ENCODE measurements at regions not wholly inside any gene's neighbourhood (a gene's known extent, or its start where the extent isn't known, plus 50 kb on each side); places are given as distances from the start of the nearest gene placed in this dataset.

- H3K27ac Mint-ChIP-seq: no peak overlapping the region
- Histone ChIP-seq H2BK15ac (ENCODE audit: low read depth, low read length) (no peak overlapping the region), H3K23me2 (ENCODE audit: insufficient read length, low read depth, low read length, poor library complexity, severe bottlenecking) (no peaks in the 10 kb centered on the region), H4K5ac (ENCODE audit: insufficient read length, low read depth, low read length) (no peak overlapping the region), H2AK5ac (ENCODE audit: insufficient read length, low read length) (no peak overlapping the region), H2AFZ (ENCODE audit: low read length) (no peak overlapping the region), H3K4me1 (ENCODE audit: insufficient read depth, low read length) (peaks cover 6% of the 10 kb centered on the region; the same call in 1 of the 2 replicates), H3K18ac (ENCODE audit: insufficient read length, low read depth, low read length) (no peak overlapping the region), H2BK5ac (ENCODE audit: insufficient read length, low read length) (no peak overlapping the region), H3K23ac (ENCODE audit: insufficient read length, low read depth, low read length) (no peak overlapping the region), H2BK20ac (ENCODE audit: low read depth, low read length, poor library complexity, severe bottlenecking) (no peak overlapping the region), H3K27me3 (ENCODE audit: insufficient read depth, low read length) (no peaks in the 10 kb centered on the region), H2BK120ac (ENCODE audit: low read depth, low read length, poor library complexity, severe bottlenecking) (no peak overlapping the region), H3K27ac (ENCODE audit: insufficient read length, low read depth, low read length) (no peak overlapping the region), H3K79me2 (ENCODE audit: insufficient read depth, low read length) (no peaks in the 10 kb centered on the region), H4K91ac (ENCODE audit: insufficient read length, low read depth, low read length) (no peak overlapping the region), H3K79me1 (ENCODE audit: insufficient read depth, low read depth, low read length, poor library complexity, severe bottlenecking) (no peaks in the 10 kb centered on the region), H4K20me1 (ENCODE audit: control insufficient read depth, insufficient read depth, insufficient read length) (no peaks in the 10 kb centered on the region), H3T11ph (ENCODE audit: low read length) (no peak overlapping the region), H3K4me2 (ENCODE audit: insufficient read depth, insufficient read length, low read length) (no peak overlapping the region), H4K8ac (replicated peaks; ENCODE audit: insufficient read length, low read depth, low read length) (no peak overlapping the region), H3K9ac (ENCODE audit: extremely low read depth, insufficient read length, low read length) (no peak overlapping the region), H3K9me3 (ENCODE audit: control insufficient read depth, low read depth, low read length) (no peaks in the 10 kb centered on the region), H3K4ac (ENCODE audit: low read depth, low read length) (no peak overlapping the region), H3K56ac (ENCODE audit: insufficient read length, low read depth, low read length) (no peak overlapping the region), H2BK12ac (ENCODE audit: insufficient read length, low read depth, low read length) (no peak overlapping the region), H3K14ac (ENCODE audit: insufficient read depth, low read length) (no peak overlapping the region)
- DNase-seq: no peak
- peaks cover 15 to 37% of the 10 kb centered on the region in 2 experiments for H3K4me1 Mint-ChIP-seq
- H3K9me3 Mint-ChIP-seq: no peaks in the 10 kb centered on the region
- H3K36me3 Mint-ChIP-seq (ENCODE audit: insufficient read depth in 1 of 3, low read depth in 3 of 3): no peaks in the 10 kb centered on the region
- no peak overlapping the region for H3K4me3 Mint-ChIP-seq
- peaks cover 1% of the 10 kb centered on the region; the same call in 1 of the 2 replicates for H3K27me3 Mint-ChIP-seq (ENCODE audit: low read depth)
- no CpG with 5 or more reads among the region's 5 CpGs for WGBS (ENCODE audit: extremely low coverage, insufficient read length, low lambda C conversion rate)
- TF ChIP-seq CTCF (conservative IDR thresholded peaks at IDR 0.05): no peak
Measured at GRCh38 chr11:130585545-130585944, 137.1 kb downstream of the ADAMTS15 start.

Measured in H9 (cell line).